ENCODE measurements at regions not wholly inside any gene's neighbourhood (a gene's known extent, or its start where the extent isn't known, plus 50 kb on each side); places are given as distances from the start of the nearest gene placed in this dataset.

DNA sequence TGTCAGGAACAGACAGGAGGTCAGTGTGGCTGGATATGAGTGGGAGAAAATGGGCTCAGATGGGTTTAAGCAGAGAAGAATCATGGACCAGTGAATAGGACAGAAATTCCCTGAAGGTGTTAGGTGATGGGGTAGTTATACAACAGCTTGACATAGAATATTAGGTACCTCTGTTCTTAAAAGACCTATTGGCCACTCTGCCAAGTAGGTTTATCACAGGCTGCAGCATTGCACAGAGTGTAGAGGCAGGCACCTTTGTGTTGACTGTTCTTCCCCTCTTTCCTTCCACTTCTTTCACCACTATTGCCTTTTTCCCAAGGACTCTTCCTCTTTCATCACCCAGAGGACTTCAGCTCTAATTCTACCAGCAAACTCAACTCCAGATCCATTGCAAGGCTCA lies 274.4 kb downstream of the CDCA7 start:
- TF ChIP-seq CTCF (IDR thresholded peaks at IDR 0.05) (no peak), ZFX (IDR thresholded peaks at IDR 0.05; ENCODE audit: borderline replicate concordance) (no peak)
